OCI-LY7 (cell line): ENCODE measurements at regions not wholly inside any gene's neighbourhood (a gene's known extent, or its start where the extent isn't known, plus 50 kb on each side); places are given as distances from the start of the nearest gene placed in this dataset.

Experiments used
- CTCF ChIP-seq: fragments of 200-600 bp; sonication (generic); conservative IDR thresholded peaks from 2 replicates; pipeline ENCODE4 v1.5.1; 2014; ENCODE audit warnings: mild to moderate bottlenecking, antibody characterized with exemption, low read length, moderate library complexity, mixed read lengths
- EZH2phosphoT487 ChIP-seq: fragments of 200-600 bp; sonication (generic); IDR thresholded peaks from 2 replicates; pipeline ENCODE4 v1.6.1; 2018; ENCODE audit warnings: low read depth, borderline replicate concordance, mild to moderate bottlenecking, mixed run types, antibody characterized with exemption, low read length, moderate library complexity, mixed read lengths

- TF ChIP-seq CTCF (peak; percentile 59), EZH2phosphoT487 (no peak)
Measured at GRCh38 chr14:106286697-106287290, 760.4 kb downstream of the TMEM121 start.
